Large intestine (tissue), 3 donors: ENCODE measurements at regions not wholly inside any gene's neighbourhood (a gene's known extent, or its start where the extent isn't known, plus 50 kb on each side); places are given as distances from the start of the nearest gene placed in this dataset.

Source experiments
- DNase-seq, 2 donors: peaks; one replicate each; pipeline versions ENCODE4 v3.0.0 to v3.0.0-alpha.2; 2013
- H3K27ac ChIP-seq: one replicate; pipeline ENCODE4 v1.5.1; 2013; ENCODE audit warnings: low read length
- H3K27me3 ChIP-seq: 2 replicates; pipeline ENCODE4 v1.6.1; 2013; ENCODE audit warnings: low read length; ENCODE audit not compliant: control insufficient read depth, insufficient read depth
- H3K36me3 ChIP-seq: 2 replicates; pipeline ENCODE4 v1.6.1; 2013; ENCODE audit warnings: low read length; ENCODE audit not compliant: control insufficient read depth, insufficient read depth
- H3K4me1 ChIP-seq: one replicate; pipeline ENCODE4 v1.6.1; 2013; ENCODE audit warnings: low read length; ENCODE audit not compliant: control insufficient read depth, insufficient read depth
- H3K4me3 ChIP-seq: one replicate; pipeline ENCODE4 v1.5.1; 2013; ENCODE audit warnings: low read length
- H3K9me3 ChIP-seq: one replicate; pipeline ENCODE4 v1.6.1; 2013; ENCODE audit warnings: mild to moderate bottlenecking, low read depth, low read length, moderate library complexity; ENCODE audit not compliant: control insufficient read depth
- WGBS: methylation state at CpG from one replicate; pipeline ENCODE4 v1.1.5; 2013; ENCODE audit warnings: low lambda C conversion rate; ENCODE audit not compliant: insufficient coverage; 5-methylcytosine and 5-hydroxymethylcytosine counted together

DNA sequence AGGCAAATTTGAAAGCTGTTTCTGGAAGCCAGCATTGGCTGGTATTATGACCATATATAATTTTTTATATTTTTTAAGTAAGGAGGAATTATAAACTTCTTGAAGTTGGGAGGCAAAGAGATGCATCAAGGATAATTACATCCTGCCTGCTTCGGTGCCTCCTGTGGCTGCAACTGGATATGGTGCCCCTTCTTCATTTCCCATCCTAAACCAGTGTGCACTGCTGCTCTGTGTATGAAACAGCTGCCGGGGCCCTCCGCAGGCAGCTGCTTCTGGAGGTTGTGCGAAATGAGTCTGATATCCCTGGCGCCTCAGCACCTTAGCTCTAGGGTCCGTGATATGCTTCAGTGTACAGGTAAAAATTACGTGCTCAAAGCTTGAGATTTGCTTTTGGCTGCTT, 304.2 kb downstream of the ENC1 start:
- no peak overlapping the region for H3K27ac ChIP-seq
- H3K36me3 ChIP-seq, result no peaks in the 10 kb centered on the region
- peaks cover 31% of the 10 kb centered on the region for H3K4me1 ChIP-seq
- no peak overlapping the region for H3K4me3 ChIP-seq
- H3K27me3 ChIP-seq, result no peaks in the 10 kb centered on the region
- no peaks in the 10 kb centered on the region for H3K9me3 ChIP-seq
- no peak for DNase-seq
- WGBS, result 70% methylated on average over 2 of the region's 7 CpGs

DNA sequence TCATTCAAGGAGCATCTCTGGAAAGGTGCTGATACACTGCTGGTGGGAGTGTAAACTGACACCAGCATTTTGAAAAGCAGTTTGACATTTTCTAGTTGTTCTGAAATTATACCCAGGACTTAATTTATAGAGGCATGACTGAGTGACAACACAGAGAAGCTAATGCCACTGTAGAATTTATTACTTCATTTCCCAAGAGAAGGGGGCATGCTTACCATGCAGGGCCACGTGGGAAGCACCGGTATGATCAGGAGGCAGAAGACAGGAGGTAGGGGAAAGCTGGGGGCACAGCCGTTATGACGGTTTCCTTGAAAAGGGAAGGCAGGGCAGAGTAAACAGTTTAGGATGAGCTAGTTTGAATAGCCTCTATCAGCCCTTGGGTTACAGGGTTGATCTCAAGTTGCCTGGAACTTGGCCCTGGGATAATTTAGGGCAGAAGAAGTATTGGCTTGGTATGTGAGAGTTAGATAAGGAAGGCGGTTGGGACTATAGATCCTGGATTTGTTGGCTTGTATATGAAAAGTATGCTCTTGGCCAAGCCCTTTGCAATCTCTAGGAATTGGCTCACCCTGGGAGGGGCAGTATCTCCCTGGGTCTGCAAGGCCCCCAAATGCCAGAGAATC, 305.7 kb downstream of the ENC1 start:
- Histone ChIP-seq H3K36me3 (no peaks in the 10 kb centered on the region), H3K27me3 (no peaks in the 10 kb centered on the region), H3K9me3 (no peaks in the 10 kb centered on the region), H3K4me1 (peaks cover 31% of the 10 kb centered on the region), H3K27ac (no peak overlapping the region), H3K4me3 (no peak overlapping the region)
- 40% methylated on average over 1 of the region's 5 CpGs for WGBS
- DNase-seq, result peak in 1 of 2 donors; percentile 44

DNA sequence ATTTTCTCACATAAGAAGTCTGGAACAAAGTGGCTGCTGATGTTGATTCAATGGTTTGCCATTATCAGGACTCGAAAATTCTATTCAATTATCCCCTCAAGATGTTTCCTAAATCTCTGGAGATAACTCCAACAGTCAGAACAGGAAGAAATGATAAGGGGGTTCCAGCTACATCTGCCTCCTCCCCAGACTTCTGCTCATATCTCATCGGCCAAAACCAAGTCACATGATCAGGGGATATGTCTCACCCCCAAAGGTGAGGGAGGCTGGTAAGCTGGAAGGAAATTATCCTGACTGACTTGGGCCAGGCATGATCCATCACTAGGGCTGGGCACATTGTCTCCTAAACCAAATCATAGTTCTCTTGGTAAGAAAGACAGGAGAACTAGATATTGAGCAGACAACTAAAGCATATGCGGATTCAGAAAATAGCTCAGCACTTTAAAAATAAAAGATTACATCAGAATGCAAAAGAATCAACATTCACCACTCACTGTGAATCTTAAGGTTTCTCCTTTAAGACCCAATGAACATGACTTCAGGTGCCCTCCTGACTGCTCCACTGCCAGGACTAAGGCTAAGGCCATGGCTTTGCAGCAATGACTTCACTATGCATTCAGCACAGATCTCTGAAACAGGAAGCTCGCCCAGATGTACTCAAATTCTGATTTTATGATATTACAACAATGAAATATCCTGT, 306.3 kb downstream of the ENC1 start:
- Histone ChIP-seq H3K27ac (no peak overlapping the region), H3K4me3 (no peak overlapping the region), H3K27me3 (no peaks in the 10 kb centered on the region), H3K36me3 (no peaks in the 10 kb centered on the region), H3K4me1 (peaks cover 31% of the 10 kb centered on the region), H3K9me3 (no peaks in the 10 kb centered on the region)
- DNase-seq, result no peak
- WGBS, result no CpG with 5 or more reads among the region's 4 CpGs

DNA sequence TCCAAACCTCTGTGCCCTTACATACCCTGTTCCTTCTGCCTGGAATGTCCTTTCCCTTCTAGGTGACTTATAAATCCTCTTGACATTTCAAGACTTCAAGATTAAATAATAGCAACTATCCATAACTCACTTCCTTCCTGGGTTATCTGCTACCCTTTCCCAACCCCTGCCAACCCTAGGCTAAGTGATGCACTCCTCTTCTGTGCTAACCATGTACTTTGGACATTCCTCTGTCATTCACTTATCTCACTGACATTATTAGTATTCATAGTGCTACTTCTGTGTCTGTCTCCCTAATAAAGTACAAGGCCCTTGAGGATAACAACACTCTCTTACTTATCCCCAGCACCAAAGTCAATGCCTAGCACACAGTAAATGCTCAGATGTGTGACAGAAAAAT, 307.1 kb downstream of the ENC1 start:
- no peaks in the 10 kb centered on the region for H3K9me3 ChIP-seq
- H3K27ac ChIP-seq, result peak overlapping the region; percentile 46
- peaks cover 36% of the 10 kb centered on the region for H3K4me1 ChIP-seq
- H3K36me3 ChIP-seq, result no peaks in the 10 kb centered on the region
- no peaks in the 10 kb centered on the region for H3K27me3 ChIP-seq
- H3K4me3 ChIP-seq, result no peak overlapping the region
- DNase-seq, result peak; percentile 62 to 78

DNA sequence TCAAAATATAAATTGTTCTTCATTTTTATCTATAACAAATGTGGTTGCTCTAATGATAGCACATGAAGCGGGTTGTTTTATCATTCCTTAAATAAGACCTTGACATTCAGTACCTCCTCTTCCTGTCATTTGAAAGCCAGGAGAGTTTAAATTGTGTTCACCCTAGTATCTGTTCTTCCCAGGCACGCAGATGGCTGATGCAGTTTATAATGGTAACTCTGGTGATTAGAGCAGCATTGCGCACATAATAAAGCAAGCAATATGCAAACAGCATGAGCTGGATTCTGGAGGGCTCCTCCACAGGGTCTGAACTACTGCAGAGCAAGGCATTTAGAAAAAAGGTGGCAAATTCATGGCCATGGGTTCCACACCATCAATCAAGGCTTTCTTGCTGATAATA, 307.8 kb downstream of the ENC1 start:
- Histone ChIP-seq H3K27ac (no peak overlapping the region), H3K4me1 (peaks cover 44% of the 10 kb centered on the region), H3K27me3 (no peaks in the 10 kb centered on the region), H3K9me3 (no peaks in the 10 kb centered on the region), H3K4me3 (no peak overlapping the region), H3K36me3 (no peaks in the 10 kb centered on the region)
- DNase-seq, result no peak
- WGBS, result no CpG with 5 or more reads among the region's 3 CpGs

DNA sequence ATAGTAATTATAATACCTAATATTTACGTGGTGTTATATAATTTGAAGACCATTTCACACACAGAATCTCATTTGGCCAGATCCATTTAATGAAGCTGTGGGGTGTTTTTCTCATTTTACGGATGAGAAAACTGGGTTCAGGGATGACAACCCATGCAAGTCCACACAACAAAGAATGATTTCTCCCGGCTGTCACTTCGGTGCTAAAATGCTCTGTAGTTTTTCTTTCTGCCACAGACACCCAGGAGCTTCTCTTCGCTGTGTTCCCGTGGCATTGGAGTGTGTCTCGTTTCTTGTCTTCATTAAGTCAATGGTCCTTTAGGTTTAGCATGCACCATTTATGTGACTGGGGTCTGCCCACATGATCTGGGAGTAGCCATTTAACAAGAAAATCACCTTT, 308.5 kb downstream of the ENC1 start:
- Histone ChIP-seq H3K4me1 (peaks cover 47% of the 10 kb centered on the region), H3K9me3 (no peaks in the 10 kb centered on the region), H3K27ac (no peak overlapping the region), H3K27me3 (no peaks in the 10 kb centered on the region), H3K4me3 (no peak overlapping the region), H3K36me3 (no peaks in the 10 kb centered on the region)
- no peak for DNase-seq
- 100% methylated on average over 2 of the region's 7 CpGs for WGBS

DNA sequence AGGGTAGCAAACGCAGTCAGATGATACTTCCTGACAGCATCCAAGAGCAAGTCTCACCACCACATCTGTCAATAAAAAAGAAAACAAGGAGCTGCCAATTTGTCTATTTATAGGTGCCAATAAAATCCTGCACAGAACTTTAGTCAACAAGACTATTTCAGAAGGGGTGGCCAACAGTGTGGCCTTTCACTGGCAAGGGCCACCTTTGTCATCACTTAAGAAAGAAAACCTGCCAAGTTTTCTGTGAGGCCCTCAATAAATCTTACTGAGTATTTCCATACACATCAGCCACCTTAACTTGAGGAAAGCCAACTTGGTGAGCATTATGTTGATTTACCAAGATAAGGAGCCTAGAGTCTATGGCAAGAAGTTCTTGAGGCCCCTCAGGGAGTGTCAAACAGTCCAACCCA, 312.3 kb downstream of the ENC1 start:
- H3K27ac ChIP-seq, result peak overlapping the region; percentile 82
- H3K4me3 ChIP-seq, result no peak overlapping the region
- no peaks in the 10 kb centered on the region for H3K27me3 ChIP-seq
- peaks cover 37% of the 10 kb centered on the region for H3K4me1 ChIP-seq
- no peak for DNase-seq
- WGBS, result no CpG with 5 or more reads among the region's 1 CpG
- H3K36me3 ChIP-seq, result no peaks in the 10 kb centered on the region
- no peaks in the 10 kb centered on the region for H3K9me3 ChIP-seq

DNA sequence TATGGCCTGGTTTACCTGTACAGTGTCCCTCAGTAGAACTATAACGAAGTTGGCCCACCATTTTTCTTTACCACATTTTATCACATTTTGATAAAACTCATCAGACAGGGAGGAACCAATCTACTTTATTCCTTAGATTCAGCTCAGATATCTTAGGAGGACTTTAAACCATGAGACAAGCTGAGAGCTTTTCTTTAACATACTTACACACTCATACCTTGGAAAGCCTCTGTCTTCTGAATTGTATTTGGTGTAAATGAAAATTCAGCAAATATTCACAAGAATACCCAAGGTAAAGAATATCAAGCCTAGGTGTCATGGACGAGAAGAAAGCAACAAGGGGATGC, 313.2 kb downstream of the ENC1 start:
- H3K27me3 ChIP-seq, result no peaks in the 10 kb centered on the region
- H3K9me3 ChIP-seq, result no peaks in the 10 kb centered on the region
- DNase-seq, result no peak
- peaks cover 31% of the 10 kb centered on the region for H3K4me1 ChIP-seq
- H3K27ac ChIP-seq, result peak overlapping the region; percentile 82
- H3K36me3 ChIP-seq, result no peaks in the 10 kb centered on the region
- no peak overlapping the region for H3K4me3 ChIP-seq
- 67% methylated on average over 1 of the region's 2 CpGs for WGBS

DNA sequence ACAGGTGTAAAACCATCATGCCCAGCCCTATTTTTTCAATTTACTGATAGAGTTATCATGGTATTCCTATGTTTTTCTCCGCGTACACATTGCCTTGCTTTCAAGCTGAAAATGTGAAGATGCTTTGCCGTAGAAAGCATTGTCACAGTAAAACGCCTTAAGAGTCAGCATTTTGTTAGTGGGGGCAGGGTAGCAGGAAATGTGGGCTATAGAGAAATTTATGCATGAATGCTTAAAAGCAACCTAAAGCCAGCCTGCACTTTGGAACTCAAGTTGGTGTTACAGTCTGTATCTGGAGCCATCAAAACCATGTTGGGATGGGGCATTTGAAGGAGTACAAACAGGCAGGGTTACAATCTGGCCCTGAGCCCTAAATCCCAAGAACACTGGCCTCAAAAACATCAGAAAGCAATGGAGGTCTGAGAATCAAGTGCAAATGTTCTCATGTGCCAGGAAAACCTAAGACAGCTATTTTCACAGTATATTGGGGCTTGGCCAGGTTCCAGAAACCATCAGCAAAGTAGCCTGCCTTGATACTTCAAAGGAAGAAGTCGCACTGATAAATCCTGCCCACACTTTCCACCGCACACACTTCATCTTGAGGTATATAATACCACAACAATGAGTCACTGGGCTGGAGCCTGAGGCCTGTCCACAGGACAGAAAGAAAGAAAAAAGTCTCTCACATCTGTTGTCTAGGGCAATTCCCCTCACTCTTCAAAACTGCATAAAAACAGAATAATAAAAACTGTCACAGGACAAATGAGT, 313.8 kb downstream of the ENC1 start:
- peak; percentile 93 to 97 for DNase-seq
- 57% methylated on average over 2 of the region's 6 CpGs for WGBS
- H3K27ac ChIP-seq, result peak overlapping the region; percentile 82

DNA sequence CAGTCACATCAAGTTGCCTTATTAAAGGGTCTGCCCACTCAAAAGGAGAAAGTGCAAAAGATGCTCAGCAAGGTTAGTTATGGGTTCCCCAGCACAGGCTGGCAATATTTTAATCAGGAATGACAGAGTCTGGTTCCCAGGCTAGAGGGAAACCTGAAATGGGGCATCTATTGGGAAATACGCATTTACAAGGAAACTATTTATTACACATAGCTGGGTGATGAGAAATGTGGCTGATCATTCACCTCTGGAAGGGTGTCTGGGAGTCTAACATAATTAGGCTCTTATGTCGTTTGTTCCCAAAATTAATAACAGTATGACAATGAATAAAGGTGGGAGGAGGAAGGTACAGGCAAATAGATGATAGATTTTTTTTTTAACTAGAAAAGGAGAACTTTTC, 314.7 kb downstream of the ENC1 start:
- no peak overlapping the region for H3K4me3 ChIP-seq
- WGBS, result 50% methylated on average over 1 of the region's 2 CpGs
- DNase-seq, result peak in 1 of 2 donors; percentile 48
- H3K27me3 ChIP-seq, result no peaks in the 10 kb centered on the region
- no peaks in the 10 kb centered on the region for H3K36me3 ChIP-seq
- no peaks in the 10 kb centered on the region for H3K9me3 ChIP-seq
- peak overlapping the region; percentile 82 for H3K27ac ChIP-seq
- H3K4me1 ChIP-seq, result peaks cover 31% of the 10 kb centered on the region

More for the DNA sequence above, 313.8 kb downstream of the ENC1 start:
- Histone ChIP-seq H3K4me3 (no peak overlapping the region), H3K36me3 (no peaks in the 10 kb centered on the region), H3K4me1 (peaks cover 31% of the 10 kb centered on the region), H3K9me3 (no peaks in the 10 kb centered on the region), H3K27me3 (no peaks in the 10 kb centered on the region)
